DMS 273 (cell line): ENCODE measurements at regions not wholly inside any gene's neighbourhood (a gene's known extent, or its start where the extent isn't known, plus 50 kb on each side); places are given as distances from the start of the nearest gene placed in this dataset.

Experiments
- DNase-seq: peaks from one replicate; lab custom pipeline; 2025; ENCODE audit not compliant: unreplicated experiment; lab: John Stamatoyannopoulos, UW

GRCh38 chr13:79267560-79267959, 138.5 kb downstream of the RBM26 start:
- DNase-seq, result no peak

DNA sequence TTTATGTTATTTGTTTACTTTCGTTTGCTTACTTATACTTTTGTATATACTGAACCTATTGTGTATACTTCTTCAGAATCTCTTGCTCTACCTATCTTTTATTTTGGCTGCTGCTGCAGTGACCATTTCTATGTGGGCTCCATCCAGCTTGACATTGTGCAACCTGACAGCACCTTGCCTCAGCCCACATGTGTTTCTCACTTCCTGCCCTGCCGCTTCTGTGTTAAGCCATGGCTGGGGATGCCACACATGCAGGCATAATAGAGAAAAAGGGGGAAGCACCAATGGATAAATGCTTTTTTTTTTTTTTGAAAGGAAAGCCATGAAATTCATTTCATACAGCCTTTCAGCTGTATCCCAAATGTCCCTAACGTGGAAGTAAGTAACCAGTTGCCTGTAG, 147.6 kb downstream of the RBM26 start:
- no peak for DNase-seq

- peak; percentile 15 for DNase-seq
Observed at GRCh38 chr13:79246578-79246949, 159.5 kb downstream of the RBM26 start.

DNA sequence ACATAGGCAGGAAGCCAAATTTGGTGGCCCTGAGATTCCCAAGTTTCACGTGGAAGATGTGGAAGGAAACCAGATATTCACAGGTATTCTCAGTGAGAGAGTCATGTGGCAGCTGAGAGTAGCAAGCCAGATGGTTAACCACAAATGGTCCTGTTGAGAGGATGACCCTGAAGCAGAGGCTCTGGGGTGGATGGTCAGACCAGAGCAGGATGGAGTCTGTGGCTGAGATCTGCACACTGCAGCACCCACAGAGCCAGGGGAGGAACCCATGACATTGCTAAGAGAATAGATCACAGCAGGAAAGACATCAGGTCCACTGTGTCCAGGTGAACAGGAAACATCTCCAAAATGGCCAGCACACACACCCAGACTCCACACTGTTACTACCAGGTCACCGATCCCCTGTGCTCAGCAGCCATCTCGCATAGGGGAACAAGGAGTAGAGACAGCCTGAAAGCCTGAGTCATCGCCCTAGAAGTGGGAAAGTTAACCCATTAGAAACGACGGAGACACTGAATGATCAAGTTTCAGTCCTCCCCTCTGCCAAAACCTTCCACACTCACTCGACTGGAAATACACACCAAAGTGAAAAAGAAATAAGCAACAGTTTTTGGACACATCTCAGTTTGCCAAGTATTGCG, 160.0 kb downstream of the RBM26 start:
- peak; percentile 15 for DNase-seq

DNA sequence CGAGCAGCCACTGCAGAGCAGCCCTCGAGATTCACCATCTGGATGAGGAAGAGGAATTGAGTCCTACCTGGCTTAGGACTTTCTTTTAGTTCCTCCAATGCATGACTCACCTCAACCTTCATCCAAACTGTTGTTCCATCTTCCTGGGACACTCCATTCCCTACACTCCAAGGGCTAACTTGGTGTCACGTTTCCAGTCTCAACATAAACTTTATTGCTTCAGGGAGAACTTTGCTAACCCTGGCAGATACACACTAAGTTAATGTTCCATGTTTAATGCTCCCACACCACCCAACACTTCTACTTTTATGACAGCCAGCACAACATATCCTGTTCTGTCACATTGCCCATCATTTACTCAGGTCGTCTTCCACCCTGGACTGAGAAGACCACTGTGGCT, 164.4 kb downstream of the RBM26 start:
- no peak for DNase-seq

- DNase-seq, result no peak
Observed at GRCh38 chr13:79237981-79238380, 168.1 kb downstream of the RBM26 start.

- DNase-seq, result no peak
Observed at GRCh38 chr13:79231887-79232286, 174.2 kb downstream of the RBM26 start.

DNA sequence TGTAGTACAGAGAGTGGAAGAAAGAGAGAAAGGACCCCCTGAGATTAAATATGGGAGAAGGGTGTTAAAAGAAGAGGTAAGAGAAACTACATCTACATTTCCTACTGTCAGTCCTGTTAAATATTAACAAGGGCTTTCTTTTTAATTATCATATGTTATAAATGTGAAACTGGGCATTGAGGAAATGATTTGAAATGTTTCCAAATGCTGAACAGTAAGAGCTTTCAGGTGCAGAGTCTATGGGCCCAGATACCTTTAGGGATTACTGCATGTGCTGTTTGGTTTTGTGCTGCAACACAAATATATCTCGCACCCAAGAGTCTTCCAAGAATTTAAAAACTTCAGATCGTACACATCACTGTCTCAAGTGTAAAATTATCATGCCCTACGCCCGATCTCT, 176.3 kb downstream of the RBM26 start:
- DNase-seq, result no peak

DNA sequence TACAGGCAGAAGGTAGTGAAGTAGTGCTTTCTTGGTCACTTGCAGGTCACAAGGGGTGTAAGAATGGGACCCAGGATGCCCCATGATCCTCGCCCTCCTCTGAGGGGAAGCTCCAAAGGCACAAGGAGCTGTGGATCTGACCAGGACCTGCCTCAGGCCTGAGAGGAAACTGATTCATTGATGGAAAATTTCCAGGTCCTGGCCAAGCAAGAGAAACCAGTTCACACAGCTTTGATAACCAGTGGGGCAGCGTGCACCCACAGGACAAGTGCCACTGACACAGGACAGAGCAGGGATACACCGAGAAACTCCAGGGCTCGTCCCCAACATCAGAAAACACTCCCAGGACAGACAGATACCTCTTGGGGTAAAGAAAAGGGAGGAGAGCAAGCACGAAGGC, 177.1 kb downstream of the RBM26 start:
- DNase-seq, result no peak

- no peak for DNase-seq
Observed at GRCh38 chr13:79227418-79227817, 178.6 kb downstream of the RBM26 start.

DNA sequence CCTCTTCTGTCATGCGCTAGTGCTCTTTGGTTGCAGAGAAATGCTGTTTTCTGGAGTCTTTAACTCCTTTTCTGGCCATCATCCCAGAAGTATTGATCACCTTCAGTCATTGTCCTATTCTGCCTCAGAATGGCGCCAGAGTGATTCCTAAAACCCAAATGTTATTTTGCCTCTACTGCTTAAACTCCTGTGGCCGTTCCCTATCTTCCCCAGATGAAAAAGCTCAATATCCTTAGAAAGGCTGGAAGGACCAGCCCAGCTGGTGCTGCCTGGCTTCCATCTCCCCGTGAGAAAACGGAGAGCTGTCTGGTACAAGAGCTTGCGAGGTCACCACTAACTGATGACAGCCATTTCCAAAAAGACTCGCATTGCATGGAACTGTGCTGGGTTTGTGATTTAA, 179.1 kb downstream of the RBM26 start:
- no peak for DNase-seq

DNA sequence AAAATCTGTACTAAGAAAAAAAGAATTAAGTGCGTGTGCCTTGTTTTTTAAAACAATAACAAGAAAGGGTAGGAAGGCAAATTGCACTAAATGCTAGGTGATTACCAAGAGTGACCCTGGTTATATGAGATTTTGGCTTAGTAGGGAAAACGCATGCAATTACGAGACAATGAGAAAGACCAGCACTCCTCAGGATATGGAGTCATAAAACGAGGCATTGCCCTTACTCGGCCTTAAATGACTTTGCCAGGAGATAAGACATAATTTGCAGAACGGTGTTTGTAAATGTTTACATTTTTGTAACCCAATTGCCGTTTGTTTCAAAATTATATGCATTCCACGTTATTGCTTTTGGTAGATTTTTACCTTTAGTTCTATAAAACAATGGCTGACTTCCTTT, 179.8 kb downstream of the RBM26 start:
- no peak for DNase-seq

GRCh38 chr13:79225487-79226232, 180.4 kb downstream of the RBM26 start:
- no peak for DNase-seq

GRCh38 chr13:79222427-79223205, 183.4 kb downstream of the RBM26 start:
- DNase-seq, result no peak

- no peak for DNase-seq
Observed at GRCh38 chr13:79212064-79212619, 193.9 kb downstream of the RBM26 start.

GRCh38 chr13:79211377-79211776, 194.7 kb downstream of the RBM26 start:
- DNase-seq, result no peak

- no peak for DNase-seq
Observed at GRCh38 chr13:79197933-79198332, 208.1 kb downstream of the RBM26 start.

GRCh38 chr13:79196843-79197242, 209.2 kb downstream of the RBM26 start:
- DNase-seq, result no peak

GRCh38 chr13:79196366-79196765, 209.7 kb downstream of the RBM26 start:
- no peak for DNase-seq

GRCh38 chr13:79194727-79195126, 211.3 kb downstream of the RBM26 start:
- no peak for DNase-seq

- no peak for DNase-seq
Observed at GRCh38 chr13:79194272-79194671, 211.8 kb downstream of the RBM26 start.

GRCh38 chr13:79191501-79191900, 214.6 kb downstream of the RBM26 start:
- no peak for DNase-seq
